Spleen (tissue), 11 donors: ENCODE measurements at regions not wholly inside any gene's neighbourhood (a gene's known extent, or its start where the extent isn't known, plus 50 kb on each side); places are given as distances from the start of the nearest gene placed in this dataset.

ENCODE experiments used
- DNase-seq: peaks from one replicate; pipeline ENCODE4 v3.0.0-alpha.2; 2020
- H3K27ac ChIP-seq, 8 donors: fragments of 200-600 bp; sonication (generic) in 7 of 8; 1 replicate in 4 of 8; 2 replicates in 4 of 8; pipeline versions ENCODE4 v1.5.0 to v1.8.0; 2016 to 2021; ENCODE audit warnings: inconsistent platforms in 4 of 8, mild to moderate bottlenecking in 4 of 8, moderate library complexity in 1 of 8
- H3K27me3 ChIP-seq, 7 donors: fragments of 200-600 bp; sonication (generic) in 6 of 7; replicated peaks in 1 of 7; 1 replicate in 4 of 7; 2 replicates in 3 of 7; pipeline versions ENCODE4 v1.5.0 to v1.8.0; 2016 to 2021; ENCODE audit warnings: inconsistent platforms in 3 of 7, mild to moderate bottlenecking in 1 of 7
- H3K36me3 ChIP-seq, 6 donors: fragments of 200-600 bp; sonication (generic) in 5 of 6; 1 replicate in 4 of 6; 2 replicates in 2 of 6; pipeline versions ENCODE4 v1.5.0 to v1.8.0; 2016 to 2021; ENCODE audit warnings: inconsistent platforms in 2 of 6
- H3K4me1 ChIP-seq, 6 donors: fragments of 200-600 bp; sonication (generic) in 5 of 6; 1 replicate in 3 of 6; 2 replicates in 3 of 6; pipeline versions ENCODE4 v1.5.0 to v1.8.0; 2016 to 2021; ENCODE audit warnings: inconsistent platforms in 3 of 6
- H3K4me3 ChIP-seq, 8 donors: fragments of 200-600 bp; sonication (generic) in 7 of 8; 1 replicate in 4 of 8; 2 replicates in 4 of 8; pipeline versions ENCODE4 v1.5.0 to v1.8.0; 2016 to 2021; ENCODE audit warnings: inconsistent platforms in 4 of 8, mild to moderate bottlenecking in 4 of 8, moderate library complexity in 2 of 8
- H3K9me3 ChIP-seq, 8 donors: fragments of 200-600 bp; sonication (generic) in 7 of 8; 1 replicate in 4 of 8; 2 replicates in 4 of 8; pipeline versions ENCODE4 v1.5.0 to v1.8.0; 2016 to 2021; ENCODE audit warnings: inconsistent platforms in 4 of 8
- CTCF ChIP-seq, 11 experiments: fragments of 200-600 bp in 7 of 11; fragments of 450-650 bp in 4 of 11; sonication (generic) in 4 of 11; IDR thresholded peaks in 8 of 11; conservative IDR thresholded peaks in 3 of 11; 1 replicate in 7 of 11; 2 replicates in 4 of 11; pipeline versions ENCODE4 v1.4.0 to v1.8.0; 2016 to 2021; ENCODE audit warnings: antibody characterized with exemption in 11 of 11, inconsistent platforms in 4 of 11, mild to moderate bottlenecking in 1 of 11
- POLR2A ChIP-seq, 3 donors: fragments of 450-650 bp; IDR thresholded peaks; one replicate each; pipeline ENCODE4 v1.5.1; 2017; ENCODE audit warnings: antibody characterized with exemption in 3 of 3, mild to moderate bottlenecking in 1 of 3
- POLR2AphosphoS5 ChIP-seq, 3 donors: sonication (generic); formaldehyde crosslinking; IDR thresholded peaks; one replicate each; pipeline ENCODE4 v1.5.1; 2017; ENCODE audit warnings: antibody characterized with exemption in 3 of 3
- whole genome bisulfite sequencing, 5 donors: extraction: QIAGEN DNeasy Blood & Tissue Kit in 3 of 5; methylation state at CpG; one replicate each; pipeline versions ENCODE4 v1.1.5 to v1.1.7; 2013 to 2018; 5-methylcytosine and 5-hydroxymethylcytosine counted together
- intact Hi-C: fragments of 100-400 bp; cut with DNase I; formaldehyde crosslinking; loops from one replicate; pipeline ENCODE4 v1.15.0; 2023; ENCODE audit warnings: low total_unique reads
- donor health status: healthy with polysubstance abuse.
- donor health status: DM: no; HTN: no; CAD: no; lungs with moderate emphysema.
- donor health status: DM: no; HTN: no; CAD: no.
- donor health status: Bipolar disorder and iron deficiency.
- donor health status: healthy.
- donor health status: DM: no; HTN: no; CAD: no.
- donor health status: DM: yes; HTN: yes; CAD: no.

GRCh38 chr7:9106747-9107146 lies 673.3 kb downstream of the NXPH1 start:
- DNase-seq = no peak
- H3K36me3 ChIP-seq = no peaks in the 10 kb centered on the region
- H3K4me3 ChIP-seq = no peak overlapping the region
- TF ChIP-seq CTCF (IDR thresholded peaks at IDR 0.05 in 8 of 11, conservative IDR thresholded peaks at IDR 0.05 in 3 of 11) (no peak), POLR2A (IDR thresholded peaks at IDR 0.05) (no peak), POLR2AphosphoS5 (IDR thresholded peaks at IDR 0.05) (no peak)
- no peaks in the 10 kb centered on the region for H3K27me3 ChIP-seq
- no peaks in the 10 kb centered on the region for H3K4me1 ChIP-seq
- 84 to 93% (median 87%) methylated on average over 3 of the region's 3 CpGs for WGBS, 5 donors
- intact Hi-C loops = no loop called here
- H3K9me3 ChIP-seq = peaks cover 0 to 60% (median 46%) of the 10 kb centered on the region in 8 donors
- no peak overlapping the region for H3K27ac ChIP-seq

- intact Hi-C loops = no loop called here
- Histone ChIP-seq H3K9me3 (peaks cover 0 to 7% (median 0%) of the 10 kb centered on the region in 8 donors), H3K4me3 (no peak overlapping the region), H3K27ac (no peak overlapping the region), H3K36me3 (no peaks in the 10 kb centered on the region), H3K27me3 (no peaks in the 10 kb centered on the region), H3K4me1 (no peaks in the 10 kb centered on the region)
- TF ChIP-seq POLR2A (IDR thresholded peaks at IDR 0.05) (no peak), CTCF (IDR thresholded peaks at IDR 0.05 in 8 of 11, conservative IDR thresholded peaks at IDR 0.05 in 3 of 11) (no peak), POLR2AphosphoS5 (IDR thresholded peaks at IDR 0.05) (no peak)
- DNase-seq = no peak
These were observed 686.9 kb downstream of the NXPH1 start for GRCh38 chr7:9120331-9120730.

GRCh38 chr7:9124320-9124719 lies 690.9 kb downstream of the NXPH1 start:
- Histone ChIP-seq H3K9me3 (no peaks in the 10 kb centered on the region), H3K36me3 (no peaks in the 10 kb centered on the region), H3K27ac (no peak overlapping the region), H3K4me3 (no peak overlapping the region), H3K4me1 (no peaks in the 10 kb centered on the region), H3K27me3 (no peaks in the 10 kb centered on the region)
- intact Hi-C loops = no loop called here
- TF ChIP-seq CTCF (IDR thresholded peaks at IDR 0.05 in 8 of 11, conservative IDR thresholded peaks at IDR 0.05 in 3 of 11) (no peak), POLR2A (IDR thresholded peaks at IDR 0.05) (no peak), POLR2AphosphoS5 (IDR thresholded peaks at IDR 0.05) (no peak)
- 71 to 88% (median 76%) methylated on average over 2 of the region's 2 CpGs for WGBS, 5 donors
- no peak for DNase-seq

- intact Hi-C loops = no loop called here
- Histone ChIP-seq H3K27me3 (no peaks in the 10 kb centered on the region), H3K36me3 (no peaks in the 10 kb centered on the region), H3K4me3 (no peak overlapping the region), H3K9me3 (no peaks in the 10 kb centered on the region), H3K27ac (no peak overlapping the region), H3K4me1 (no peaks in the 10 kb centered on the region)
- TF ChIP-seq CTCF (IDR thresholded peaks at IDR 0.05 in 8 of 11, conservative IDR thresholded peaks at IDR 0.05 in 3 of 11) (no peak), POLR2AphosphoS5 (IDR thresholded peaks at IDR 0.05) (no peak), POLR2A (IDR thresholded peaks at IDR 0.05) (no peak)
- no peak for DNase-seq
These were observed 691.8 kb downstream of the NXPH1 start for GRCh38 chr7:9125246-9125645.
